Dedifferentiated amniotic fluid mesenchymal stem cell (primary cell): ENCODE measurements at regions not wholly inside any gene's neighbourhood (a gene's known extent, or its start where the extent isn't known, plus 50 kb on each side); places are given as distances from the start of the nearest gene placed in this dataset.
"Not testable (repeated sequence)": the region's sequence is repeated elsewhere in the genome, so short reads cannot be mapped to it uniquely, and the experiment has no call there.

ENCODE experiments used
- DNase-seq: peaks from one replicate; pipeline ENCODE4 v3.0.0-alpha.2; 2016; ENCODE audit errors: extremely low spot score

DNA sequence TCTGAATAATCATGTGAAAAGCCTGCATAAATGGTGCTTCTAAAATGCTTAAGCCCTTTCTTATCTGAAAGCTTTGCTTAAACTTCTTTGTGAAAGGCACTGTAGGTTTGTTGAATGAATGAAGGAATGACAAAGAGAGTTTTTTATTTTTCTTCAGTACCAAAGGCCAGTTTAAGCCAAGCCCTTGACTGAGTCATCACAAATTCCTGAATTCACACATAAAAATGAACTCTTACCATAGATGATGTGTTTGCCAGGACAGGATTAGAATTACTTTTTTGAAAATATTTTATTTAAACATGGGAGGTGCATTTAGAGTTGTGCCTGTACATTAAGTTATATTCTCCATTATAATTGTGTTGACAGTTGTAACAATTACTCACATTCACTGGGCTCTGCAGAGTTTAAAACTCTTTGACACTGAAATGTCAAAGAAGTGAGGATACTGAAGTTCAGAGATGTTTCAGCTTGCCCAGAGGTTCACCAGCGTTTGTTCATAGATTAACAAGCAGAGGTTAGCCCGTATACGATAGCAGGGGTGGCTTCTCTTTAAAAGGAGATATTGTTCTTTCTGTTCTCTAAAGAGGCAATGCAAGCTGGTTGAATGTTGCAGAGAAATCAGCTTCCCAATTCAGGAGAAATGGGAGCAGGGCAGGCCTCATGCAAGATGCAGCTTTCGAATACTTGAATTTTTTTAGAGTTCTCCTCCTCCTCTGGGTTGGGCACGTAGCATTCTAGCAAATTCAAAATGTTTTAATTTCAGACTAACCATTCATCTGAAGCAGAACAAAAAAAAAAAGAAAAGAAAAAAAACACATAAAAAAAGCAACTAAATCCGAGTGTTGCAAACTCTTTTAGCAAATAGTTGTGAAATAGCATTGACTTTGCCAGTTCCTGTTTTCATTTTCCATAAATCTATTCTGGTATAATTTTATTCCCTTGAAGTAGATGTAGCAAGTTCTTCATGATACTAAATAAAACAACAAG is 358.7 kb upstream of the KLF4 start:
- peak; percentile 47 for DNase-seq

- DNase-seq = no peak
Measured at GRCh38 chr9:107842530-107842929, 353.0 kb upstream of the KLF4 start.

DNA sequence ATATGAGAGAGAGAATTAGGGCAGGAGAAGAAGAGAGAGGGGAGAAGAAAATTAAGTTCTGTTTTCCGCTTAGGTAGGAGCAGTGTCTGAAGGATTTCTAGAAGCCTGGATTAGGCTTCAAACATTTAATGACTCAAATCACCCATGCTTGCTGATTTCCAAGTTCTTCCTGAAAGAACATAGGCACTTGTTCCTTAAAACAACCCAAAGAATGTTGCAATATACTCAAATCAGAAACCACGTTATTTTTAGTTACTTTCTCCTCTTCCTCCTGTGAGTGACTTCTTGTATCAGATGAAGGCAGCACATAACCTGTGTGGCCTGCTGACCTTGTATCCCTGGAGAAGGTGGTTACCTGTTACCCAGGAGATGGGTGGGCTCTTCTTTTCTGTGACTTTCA is 351.5 kb upstream of the KLF4 start:
- no peak for DNase-seq

GRCh38 chr9:107839371-107839770 is 349.8 kb upstream of the KLF4 start:
- no peak for DNase-seq

GRCh38 chr9:107838766-107839165 is 349.2 kb upstream of the KLF4 start:
- DNase-seq = no peak

- no peak for DNase-seq
Measured at GRCh38 chr9:107836300-107836699, 346.7 kb upstream of the KLF4 start.

- DNase-seq = no peak
Measured at GRCh38 chr9:107833295-107833694, 343.7 kb upstream of the KLF4 start.

- no peak for DNase-seq
Measured at GRCh38 chr9:107832871-107833270, 343.3 kb upstream of the KLF4 start.

DNA sequence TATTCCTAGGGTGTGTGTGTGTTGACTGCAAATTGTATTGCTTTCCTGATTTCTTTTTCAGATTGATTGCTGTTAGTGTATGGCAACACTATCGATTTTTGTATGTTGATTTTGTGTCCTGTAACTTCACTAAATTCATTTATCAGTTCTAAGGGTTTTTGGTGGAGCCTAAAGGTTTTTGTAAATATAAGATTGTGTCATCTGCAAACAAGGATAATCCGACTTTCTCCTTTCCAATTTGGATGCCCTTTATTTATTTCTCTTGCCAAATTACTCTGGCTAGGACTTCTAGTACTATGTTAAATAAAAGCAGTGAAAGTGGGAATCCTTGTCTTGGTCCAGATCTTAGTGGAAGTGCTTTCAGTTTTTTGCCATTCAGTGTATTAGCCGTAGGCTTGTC is 340.9 kb upstream of the KLF4 start:
- DNase-seq = no peak

DNA sequence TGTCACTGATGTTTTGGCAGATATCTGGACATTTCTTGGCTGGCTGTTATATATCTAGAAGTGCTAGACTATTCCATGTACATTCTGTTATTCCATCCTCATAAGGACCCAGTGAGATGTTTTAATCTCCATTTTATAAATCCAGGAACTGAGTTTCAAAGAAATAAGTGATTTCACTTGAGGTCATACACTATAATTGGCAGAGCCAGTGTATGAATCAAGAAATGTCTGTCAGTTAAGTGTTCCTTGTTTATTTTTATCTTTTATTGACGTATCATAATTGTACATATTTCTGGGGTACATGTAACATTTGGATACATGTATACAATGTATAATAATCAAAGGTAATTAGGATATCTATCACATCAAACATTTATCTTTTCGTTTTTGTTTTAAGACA is 338.3 kb upstream of the KLF4 start:
- DNase-seq = no peak

GRCh38 chr9:107827304-107827703 is 337.7 kb upstream of the KLF4 start:
- no peak for DNase-seq

DNA sequence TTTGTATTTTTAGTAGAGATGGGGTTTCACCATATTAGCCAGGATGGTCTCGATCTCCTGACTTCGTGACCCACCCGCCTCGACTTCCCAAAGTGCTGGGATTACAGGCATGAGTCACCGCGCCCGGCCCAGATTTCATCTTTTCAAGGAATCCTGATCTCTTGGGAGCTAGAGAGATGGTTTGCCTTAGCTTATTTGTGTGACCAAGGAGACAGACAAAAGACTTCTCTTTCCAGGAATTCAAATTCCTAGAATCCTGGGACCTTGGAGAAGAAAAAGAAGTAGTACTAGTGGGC is 337.1 kb upstream of the KLF4 start:
- not testable (repeated sequence) for DNase-seq

DNA sequence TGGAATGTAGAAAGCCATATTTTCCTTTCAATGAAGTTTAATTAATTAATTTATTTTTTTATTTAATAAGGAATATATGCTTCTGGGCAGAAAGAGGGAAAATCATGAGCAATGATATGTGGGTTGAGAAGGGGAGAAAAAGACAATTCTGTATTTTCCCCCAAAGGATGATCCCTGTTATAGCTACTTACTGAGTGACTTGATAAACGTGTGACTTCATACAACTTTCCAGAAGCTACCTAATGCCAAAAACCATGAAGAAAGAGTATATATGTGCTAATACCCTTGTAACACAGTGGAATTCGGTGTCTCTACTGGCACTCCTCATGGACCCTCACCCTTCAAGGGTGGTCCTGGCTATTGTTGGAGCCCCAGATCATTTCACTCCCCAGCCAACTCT is 335.0 kb upstream of the KLF4 start:
- DNase-seq = no peak

DNA sequence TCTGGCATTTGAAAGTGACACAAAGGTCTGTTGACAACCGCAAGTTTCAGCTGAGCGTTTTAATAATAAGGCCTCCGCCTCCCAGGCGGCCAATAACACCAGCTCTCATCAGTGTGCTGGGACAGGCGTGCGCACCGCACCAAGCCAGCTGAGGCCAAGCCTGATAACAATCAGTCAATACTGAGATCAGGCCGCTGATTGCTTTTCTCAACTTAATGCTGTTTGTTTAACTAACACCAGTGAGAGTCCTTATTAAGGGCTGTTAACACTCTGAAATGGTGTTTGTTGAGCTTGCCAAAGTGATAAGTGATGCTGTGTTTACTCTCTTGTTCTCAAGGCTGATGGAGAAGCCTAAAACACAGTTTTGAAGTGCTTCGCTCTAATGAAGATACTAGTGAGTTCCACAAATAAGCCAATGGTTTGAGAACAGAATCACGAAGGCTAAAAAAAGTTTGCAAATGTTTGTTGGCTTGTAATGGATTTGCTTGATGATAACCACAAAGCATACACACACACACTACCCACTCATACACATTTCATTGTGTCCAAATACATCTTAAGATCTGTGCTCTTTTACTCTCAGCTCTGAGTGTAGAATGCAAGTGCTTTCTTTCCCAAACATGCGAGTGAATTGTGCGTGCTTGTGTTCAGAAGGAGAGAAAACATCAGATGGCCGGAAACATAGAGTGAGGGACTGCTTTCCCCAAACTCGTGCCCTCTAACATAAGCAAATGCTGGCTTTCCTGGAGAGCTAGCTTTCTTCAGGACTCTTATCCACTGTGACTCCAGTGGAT is 330.4 kb upstream of the KLF4 start:
- DNase-seq = no peak

DNA sequence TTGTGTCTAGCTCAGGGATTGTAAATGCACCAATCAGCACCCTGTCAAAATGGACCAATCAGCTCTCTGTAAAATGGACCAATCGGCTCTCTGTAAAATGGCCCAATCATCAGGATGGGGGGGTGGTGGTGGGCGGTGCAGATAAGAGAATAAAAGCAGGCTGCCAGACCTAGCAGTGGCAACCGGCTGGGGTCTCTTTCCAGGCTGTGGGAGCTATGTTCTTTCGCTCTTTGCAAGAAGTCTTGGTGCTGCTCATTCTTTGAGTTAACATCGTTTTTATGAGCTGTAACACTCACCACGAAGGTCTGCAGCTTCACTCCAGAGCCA is 328.9 kb upstream of the KLF4 start:
- not testable (repeated sequence) for DNase-seq

- not testable (repeated sequence) for DNase-seq
Measured at GRCh38 chr9:107817595-107818502, 328.3 kb upstream of the KLF4 start.

GRCh38 chr9:107816561-107817021 is 327.0 kb upstream of the KLF4 start:
- no peak for DNase-seq

DNA sequence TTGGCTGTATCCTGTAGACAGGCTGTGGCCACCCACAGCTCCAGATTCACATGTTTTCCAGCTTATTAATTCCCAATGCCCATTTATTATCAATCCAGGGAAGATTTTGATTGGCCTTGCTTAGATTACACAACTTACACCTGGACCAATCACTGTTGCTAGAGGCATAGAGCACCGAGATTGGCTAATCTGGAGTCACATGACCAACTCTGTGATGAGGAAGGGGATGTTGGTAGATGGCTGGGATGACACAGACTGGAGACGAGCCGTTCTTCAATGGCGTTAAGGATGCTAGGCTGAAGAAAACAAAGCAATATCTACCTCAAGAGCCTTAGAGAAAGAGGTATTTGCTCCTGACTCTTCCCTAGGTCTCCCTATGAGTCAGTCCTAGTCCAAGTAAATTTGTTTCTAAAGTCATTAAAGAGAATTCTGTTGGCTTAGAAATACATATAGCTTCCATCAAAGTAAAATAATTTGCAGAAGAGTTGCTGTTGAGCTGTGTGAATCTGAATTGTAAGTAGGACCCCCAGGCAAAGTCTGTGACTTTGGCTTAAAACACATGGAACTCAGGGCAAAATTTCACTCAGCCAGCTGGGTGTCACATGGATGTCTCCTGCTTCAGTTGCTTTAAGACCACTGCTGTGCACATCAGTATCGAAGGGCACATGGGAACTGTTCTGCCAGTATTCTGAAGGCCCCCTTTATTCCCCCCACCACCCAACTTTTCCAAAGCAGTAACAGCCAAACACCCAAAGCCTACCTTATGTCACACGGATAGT is 326.4 kb upstream of the KLF4 start:
- no peak for DNase-seq

DNA sequence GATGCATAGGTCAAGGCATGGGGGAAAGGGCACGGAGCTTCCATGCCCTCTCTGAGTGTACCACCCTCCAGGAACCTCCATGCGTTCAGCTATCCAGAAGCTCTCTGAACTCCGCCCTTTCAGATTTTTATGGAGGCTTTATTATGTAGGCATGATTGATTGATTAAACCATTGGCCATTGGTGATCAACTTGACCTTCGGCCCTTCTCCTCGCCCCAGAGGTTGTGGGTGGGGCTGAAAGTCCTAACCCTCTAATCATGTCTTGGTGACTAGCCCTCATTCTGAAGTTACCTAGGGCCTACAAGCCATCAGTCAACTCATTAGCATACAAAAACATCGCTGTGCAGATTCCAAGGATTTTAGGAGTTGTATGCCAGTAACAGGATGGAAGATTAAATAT is 323.7 kb upstream of the KLF4 start:
- no peak for DNase-seq

DNA sequence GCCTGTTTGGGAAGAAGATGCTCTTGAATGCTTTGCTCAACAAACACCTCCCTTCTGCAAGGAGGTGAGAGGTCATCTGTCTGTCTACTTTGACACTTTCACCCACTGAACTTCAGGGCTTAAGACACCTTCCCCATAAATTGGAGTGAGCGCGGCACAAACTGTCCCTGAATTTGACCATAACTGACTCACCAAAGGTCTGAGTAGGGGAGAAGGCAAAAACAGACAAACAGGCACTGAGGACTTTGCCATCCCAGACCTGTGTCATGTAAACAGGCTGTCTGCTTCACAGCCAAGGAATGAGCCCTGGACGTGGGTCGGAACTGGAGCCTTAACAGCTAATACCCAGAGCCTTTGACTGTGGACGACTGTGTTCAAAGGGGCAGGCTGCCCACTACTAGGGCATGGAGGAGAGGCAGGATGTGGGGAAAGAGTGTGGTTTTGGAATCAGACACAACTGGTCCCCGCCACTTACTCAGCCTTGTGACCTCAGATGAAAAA is 320.9 kb upstream of the KLF4 start:
- no peak for DNase-seq

DNA sequence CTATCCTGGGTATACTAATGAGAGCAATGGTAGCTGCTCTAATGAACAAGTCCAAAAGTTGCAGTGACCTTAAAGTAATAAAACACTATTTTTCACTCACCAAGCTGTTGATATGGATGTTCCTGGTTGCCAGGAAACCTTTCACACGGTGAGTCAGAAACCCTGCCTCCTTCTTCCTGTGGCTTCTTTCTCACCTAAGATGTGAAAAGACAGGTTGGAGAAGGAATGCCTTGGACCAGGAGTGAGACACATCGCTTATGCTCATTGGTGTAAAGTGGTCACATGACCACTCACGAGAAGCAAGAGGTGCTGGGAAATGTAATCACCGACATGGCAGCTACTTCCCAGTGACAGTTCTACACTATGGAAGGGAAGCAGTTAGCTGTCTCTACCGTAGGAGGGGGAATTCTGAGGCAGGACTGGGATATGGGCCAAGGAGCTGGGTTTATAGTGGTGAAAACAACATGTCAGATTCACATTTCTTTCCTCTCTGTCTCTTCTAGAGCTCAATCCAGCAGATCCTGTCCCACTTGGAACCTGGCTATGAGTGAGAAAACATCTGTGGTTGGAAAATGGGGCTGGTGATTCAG is 320.4 kb upstream of the KLF4 start:
- DNase-seq = no peak
